Effector memory CD8-positive, alpha-beta T cell (primary cell): ENCODE measurements at regions not wholly inside any gene's neighbourhood (a gene's known extent, or its start where the extent isn't known, plus 50 kb on each side); places are given as distances from the start of the nearest gene placed in this dataset.

Experiments used
- ATAC-seq: fragments of 150-1000 bp; cut with Tn5 transposase; replicated peaks from 2 replicates; pipeline ENCODE4 v1.10.0; 2021; ENCODE audit warnings: mild to moderate bottlenecking, moderate library complexity
- DNase-seq, 3 experiments: peaks; one replicate each; pipeline ENCODE4 v3.0.0; 2021
- H3K27ac Mint-ChIP-seq, 2 donors: one replicate each; pipeline ENCODE4 v1.8.0; 2022; ENCODE audit warnings: mild to moderate bottlenecking in 2 of 2, mixed read lengths in 2 of 2, moderate library complexity in 2 of 2
- H3K27me3 Mint-ChIP-seq, 2 donors: one replicate each; pipeline ENCODE4 v1.8.0; 2022; ENCODE audit warnings: mixed read lengths in 2 of 2
- H3K36me3 Mint-ChIP-seq: one replicate; pipeline ENCODE4 v1.8.0; 2022; ENCODE audit warnings: mild to moderate bottlenecking, moderate library complexity, mixed read lengths; ENCODE audit not compliant: insufficient read depth
- H3K4me1 Mint-ChIP-seq, 2 donors: one replicate each; pipeline ENCODE4 v1.8.0; 2022; ENCODE audit warnings: low read depth in 2 of 2, mixed read lengths in 2 of 2
- H3K4me3 Mint-ChIP-seq, 2 donors: one replicate each; pipeline ENCODE4 v1.8.0; 2022; ENCODE audit warnings: mild to moderate bottlenecking in 2 of 2, mixed read lengths in 2 of 2, moderate library complexity in 2 of 2
- H3K9me3 Mint-ChIP-seq, 2 donors: one replicate each; pipeline ENCODE4 v1.8.0; 2022; ENCODE audit warnings: mixed read lengths in 2 of 2

DNA sequence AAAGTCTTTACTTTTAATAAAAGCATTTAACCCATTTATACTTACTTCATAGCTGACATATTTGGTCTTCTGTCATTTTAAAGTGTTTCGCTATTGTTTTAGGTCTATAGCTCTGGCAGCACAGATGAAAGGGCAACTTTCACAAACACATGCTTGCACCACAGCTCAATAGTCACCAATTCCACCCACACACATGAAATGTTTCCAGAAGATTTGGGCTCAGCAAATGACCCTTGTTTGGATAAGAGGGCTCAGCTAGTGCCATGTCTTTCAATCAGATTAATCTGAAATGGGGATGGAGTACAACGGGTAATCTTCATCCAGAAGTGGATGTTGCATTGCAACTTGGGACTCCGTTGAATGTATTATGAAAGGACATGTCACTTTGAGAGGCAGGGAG is 176.0 kb downstream of the FGF18 start:
- Mint-ChIP-seq H3K4me1 (no peaks in the 10 kb centered on the region), H3K4me3 (no peak overlapping the region), H3K9me3 (no peaks in the 10 kb centered on the region), H3K27ac (no peak overlapping the region), H3K36me3 (no peaks in the 10 kb centered on the region), H3K27me3 (peaks cover 26 to 46% of the 10 kb centered on the region in 2 donors)
- ATAC-seq (no peak), DNase-seq (no peak)

DNA sequence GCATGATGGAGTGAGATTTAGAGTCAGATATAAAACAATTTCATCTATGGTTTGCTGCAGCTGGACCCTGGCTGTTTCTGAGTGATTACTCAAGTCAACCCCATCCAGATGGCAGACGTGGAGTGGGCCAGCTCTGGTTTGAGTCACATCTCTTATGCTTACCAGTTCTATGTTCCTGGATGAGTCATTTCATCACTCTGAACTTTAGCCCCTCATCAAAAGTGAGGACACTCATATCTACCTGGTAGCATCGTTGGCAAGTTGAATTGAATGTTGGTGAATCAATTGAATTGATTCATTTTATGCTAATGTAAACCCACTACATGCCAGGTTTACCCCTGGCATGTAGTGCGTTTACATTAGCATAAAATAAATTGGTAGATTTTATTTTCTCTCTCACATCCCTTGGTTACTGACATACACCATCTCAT is 176.4 kb downstream of the FGF18 start:
- ATAC-seq (no peak), DNase-seq (no peak)
- Mint-ChIP-seq H3K4me3 (no peak overlapping the region), H3K27me3 (peaks cover 25 to 47% of the 10 kb centered on the region in 2 donors), H3K36me3 (no peaks in the 10 kb centered on the region), H3K9me3 (no peaks in the 10 kb centered on the region), H3K4me1 (peaks cover 0 to 3% of the 10 kb centered on the region in 2 donors), H3K27ac (no peak overlapping the region)

DNA sequence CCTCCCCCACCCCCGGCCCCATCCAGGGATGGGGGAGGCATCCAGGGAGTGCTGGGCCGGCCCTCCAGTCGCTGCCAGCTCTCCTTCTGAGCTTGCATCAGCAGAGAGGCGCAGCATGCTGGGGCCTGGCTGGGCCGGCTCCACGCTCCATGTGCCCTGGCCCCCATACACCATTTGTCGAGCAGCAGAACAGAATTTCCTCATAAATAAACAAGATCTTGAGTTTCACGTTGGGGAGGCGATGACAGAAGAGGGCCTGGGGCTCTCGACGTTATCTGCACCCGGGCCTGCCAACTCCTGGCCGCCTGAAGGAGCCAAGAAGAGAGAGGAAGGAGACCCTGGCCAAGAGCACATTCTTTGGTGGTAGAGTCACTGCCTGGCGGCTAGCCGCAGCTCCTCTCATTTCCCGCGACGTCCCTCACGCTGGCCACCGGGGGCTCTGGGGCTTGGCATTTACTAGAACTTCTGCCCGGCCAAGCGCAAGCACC is 177.0 kb downstream of the FGF18 start:
- H3K4me1 Mint-ChIP-seq = peaks cover 0 to 5% of the 10 kb centered on the region in 2 donors
- no peak overlapping the region for H3K27ac Mint-ChIP-seq
- H3K36me3 Mint-ChIP-seq = no peaks in the 10 kb centered on the region
- DNase-seq = no peak
- H3K27me3 Mint-ChIP-seq = peaks cover 22 to 45% of the 10 kb centered on the region in 2 donors
- H3K4me3 Mint-ChIP-seq = no peak overlapping the region
- no peak for ATAC-seq
- no peaks in the 10 kb centered on the region for H3K9me3 Mint-ChIP-seq

DNA sequence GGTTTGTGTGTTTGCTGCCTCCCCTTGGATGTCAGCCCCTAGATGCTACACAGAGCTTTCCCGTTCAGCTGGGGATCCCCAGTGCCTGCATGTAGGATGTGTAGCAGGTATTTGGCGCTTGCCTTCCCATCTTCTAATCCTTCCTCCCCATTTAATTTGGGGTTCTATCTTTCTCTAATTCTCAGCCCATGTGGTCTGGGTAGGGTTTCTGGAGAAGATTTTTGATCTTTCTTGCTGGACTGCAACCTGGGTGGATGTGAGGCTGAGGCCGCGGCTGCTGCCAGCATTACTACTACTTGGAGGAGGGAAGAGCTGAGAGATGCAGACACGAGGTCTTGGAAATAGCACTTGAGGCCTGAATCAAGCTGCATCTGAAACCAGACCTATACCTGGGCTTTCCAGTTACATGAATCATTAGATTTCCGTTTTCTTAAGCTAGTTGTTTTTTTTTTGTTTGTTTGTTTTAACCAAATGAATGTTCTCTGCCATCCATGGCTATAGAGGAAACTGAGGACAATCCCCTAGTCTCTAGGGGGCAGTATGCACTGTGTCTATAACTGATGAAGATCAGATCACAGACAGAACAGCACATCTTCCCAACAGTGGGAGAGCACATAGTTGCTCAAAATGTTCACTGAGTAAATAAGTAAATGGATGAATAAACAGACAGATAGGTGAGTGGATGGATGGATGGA is 178.6 kb downstream of the FGF18 start:
- DNase-seq = no peak
- no peak for ATAC-seq
- Mint-ChIP-seq H3K36me3 (peaks cover 3% of the 10 kb centered on the region), H3K27me3 (peaks cover 22 to 45% of the 10 kb centered on the region in 2 donors), H3K4me1 (peaks cover 0 to 5% of the 10 kb centered on the region in 2 donors), H3K27ac (no peak overlapping the region), H3K9me3 (no peaks in the 10 kb centered on the region), H3K4me3 (no peak overlapping the region)

DNA sequence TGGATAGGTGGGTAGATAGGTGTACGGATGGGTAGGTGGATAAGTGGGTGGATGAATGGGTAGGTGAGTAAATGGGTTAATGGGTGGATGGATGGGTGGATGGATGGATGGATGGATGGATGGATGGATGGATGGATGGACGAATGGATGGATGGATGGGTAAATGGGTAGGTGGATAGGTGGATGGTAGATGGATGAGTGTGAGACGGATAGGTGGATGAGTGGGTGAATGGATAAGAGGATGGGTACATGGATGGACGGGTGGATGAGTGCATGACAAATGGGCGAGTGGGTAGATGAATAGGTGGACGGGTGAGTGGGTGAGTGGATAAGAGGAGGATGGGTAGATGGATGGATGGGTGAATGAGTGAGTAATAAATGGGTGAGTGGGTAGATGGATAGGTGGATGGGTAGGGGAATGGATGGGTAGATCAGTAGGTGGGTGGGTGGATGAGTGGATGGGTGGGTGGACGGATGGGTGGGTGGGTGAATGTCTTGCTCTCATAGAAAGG is 179.2 kb downstream of the FGF18 start:
- H3K4me1 Mint-ChIP-seq = peaks cover 0 to 5% of the 10 kb centered on the region in 2 donors
- H3K9me3 Mint-ChIP-seq = no peaks in the 10 kb centered on the region
- H3K4me3 Mint-ChIP-seq = no peak overlapping the region
- ATAC-seq = no peak
- H3K27ac Mint-ChIP-seq = no peak overlapping the region
- H3K27me3 Mint-ChIP-seq = peaks cover 22 to 45% of the 10 kb centered on the region in 2 donors
- DNase-seq = no peak
- H3K36me3 Mint-ChIP-seq = peaks cover 3% of the 10 kb centered on the region

DNA sequence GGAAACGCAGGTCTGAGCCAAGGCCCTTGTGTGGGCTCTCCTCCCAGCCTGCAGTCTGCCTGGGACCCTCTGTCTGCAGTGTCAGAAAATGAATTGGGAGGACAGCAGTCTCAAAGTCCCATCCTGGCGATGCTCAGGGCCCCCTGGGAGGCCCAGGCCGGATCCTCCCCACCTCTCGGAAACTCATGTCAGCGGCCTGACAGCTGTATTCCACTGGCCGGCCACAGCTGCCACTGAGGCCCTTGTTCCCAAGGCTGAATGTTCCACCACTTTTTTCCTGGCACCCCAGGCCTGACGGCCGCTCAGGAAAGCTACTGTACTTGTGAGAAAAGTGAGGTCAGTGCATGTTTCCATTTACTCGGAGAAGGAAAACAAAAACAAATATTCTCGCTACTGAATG is 180.0 kb downstream of the FGF18 start:
- Mint-ChIP-seq H3K4me3 (no peak overlapping the region), H3K36me3 (peaks cover 3% of the 10 kb centered on the region), H3K27me3 (peaks cover 23 to 45% of the 10 kb centered on the region in 2 donors), H3K27ac (no peak overlapping the region), H3K4me1 (peaks cover 0 to 5% of the 10 kb centered on the region in 2 donors), H3K9me3 (no peaks in the 10 kb centered on the region)
- ATAC-seq = no peak
- no peak for DNase-seq

DNA sequence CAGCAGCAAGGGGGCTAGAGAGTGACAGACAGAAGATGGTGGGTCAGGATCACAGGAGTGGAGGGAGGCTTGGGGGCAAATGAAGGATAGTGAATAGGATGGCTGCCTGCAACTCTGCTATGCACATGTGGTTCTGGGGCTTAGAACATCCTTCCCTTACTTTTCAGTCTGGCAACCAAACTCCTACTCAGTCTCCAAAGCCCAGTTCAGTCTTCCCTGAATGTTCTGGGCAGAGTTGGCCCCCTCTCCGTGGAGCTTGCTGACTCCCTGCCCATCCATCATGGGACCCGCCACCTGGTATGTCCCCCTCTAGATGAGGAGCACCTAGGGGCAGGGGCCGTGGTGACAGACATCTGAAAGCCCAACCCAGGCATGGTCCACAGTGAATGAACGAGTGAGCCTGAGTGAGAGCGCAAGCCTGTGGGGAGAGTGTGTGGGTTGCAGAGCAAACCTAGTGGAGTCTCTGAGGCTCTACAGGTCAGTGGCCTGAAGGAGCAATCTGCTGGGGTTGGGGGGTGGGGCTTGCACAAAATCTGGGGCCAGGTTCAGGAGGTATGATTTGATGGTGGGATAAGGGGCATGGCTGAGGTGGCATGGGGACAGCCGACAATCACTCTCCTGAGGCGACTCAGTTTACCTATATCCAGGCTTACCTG is 180.6 kb downstream of the FGF18 start:
- H3K4me1 Mint-ChIP-seq = peaks cover 0 to 5% of the 10 kb centered on the region in 2 donors
- no peak for ATAC-seq
- peaks cover 25 to 45% of the 10 kb centered on the region in 2 donors for H3K27me3 Mint-ChIP-seq

DNA sequence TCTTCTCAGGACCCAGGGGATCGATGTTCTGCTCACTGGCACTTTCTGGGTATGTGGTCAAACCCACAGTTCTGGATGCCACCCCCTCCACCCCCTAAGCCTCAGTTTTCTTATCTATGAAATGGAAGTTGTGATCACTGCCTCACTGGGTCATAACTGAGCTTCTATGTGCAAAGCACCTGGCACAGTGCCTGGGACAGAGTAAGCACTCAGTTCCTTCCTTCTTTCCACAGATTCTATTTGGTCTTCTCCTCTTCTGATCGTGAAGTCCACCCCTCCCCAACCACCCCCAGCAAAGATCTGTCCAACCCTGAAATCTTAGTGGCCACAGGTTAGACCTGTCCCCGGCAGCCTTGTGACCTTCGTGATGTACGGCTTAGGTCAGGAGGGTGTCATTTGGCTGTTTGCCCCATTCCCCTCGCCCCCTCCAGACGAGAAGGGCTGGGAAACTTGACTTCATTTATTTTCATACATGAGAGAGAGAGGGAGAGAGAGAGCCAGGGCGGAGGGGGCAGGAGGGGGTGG is 181.4 kb downstream of the FGF18 start:
- H3K4me1 Mint-ChIP-seq = peaks cover 0 to 5% of the 10 kb centered on the region in 2 donors
- H3K4me3 Mint-ChIP-seq = no peak overlapping the region
- peaks cover 28 to 45% of the 10 kb centered on the region in 2 donors for H3K27me3 Mint-ChIP-seq
- no peak overlapping the region for H3K27ac Mint-ChIP-seq
- no peaks in the 10 kb centered on the region for H3K9me3 Mint-ChIP-seq
- DNase-seq (no peak), ATAC-seq (no peak)
- peaks cover 3% of the 10 kb centered on the region for H3K36me3 Mint-ChIP-seq

More for the DNA sequence above, 180.6 kb downstream of the FGF18 start:
- Mint-ChIP-seq H3K36me3 (peaks cover 3% of the 10 kb centered on the region), H3K9me3 (no peaks in the 10 kb centered on the region), H3K27ac (no peak overlapping the region), H3K4me3 (no peak overlapping the region)
- no peak for DNase-seq

DNA sequence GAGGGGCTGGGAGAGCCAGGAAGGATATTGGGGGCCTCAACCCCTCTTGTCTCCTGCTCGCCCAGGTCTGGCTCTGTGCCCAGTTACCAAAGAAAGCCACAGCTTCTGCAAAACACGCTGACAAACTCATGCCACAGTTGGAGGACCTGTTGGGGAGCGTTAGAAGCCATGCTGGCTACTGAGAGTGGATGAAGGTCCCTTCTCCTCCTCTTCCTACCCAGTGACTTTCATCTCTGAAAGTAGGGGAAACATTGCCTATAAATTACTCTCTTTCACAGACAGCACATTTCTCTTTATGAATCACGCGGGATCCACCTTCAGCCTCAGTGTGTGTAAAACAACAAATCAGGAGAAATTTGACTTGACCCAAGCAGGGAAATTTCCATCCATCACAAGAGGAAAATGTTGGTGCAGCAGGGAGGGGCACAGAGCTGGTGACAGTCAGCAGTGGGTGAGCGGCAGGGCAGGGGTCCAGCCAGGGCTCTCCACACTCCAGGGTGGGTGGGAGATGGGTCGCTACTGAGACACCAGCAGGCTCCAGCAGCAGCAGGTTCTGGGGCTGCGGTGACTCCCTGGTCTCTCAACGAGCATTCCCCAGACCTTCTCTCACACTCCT is 181.9 kb downstream of the FGF18 start:
- no peak overlapping the region for H3K4me3 Mint-ChIP-seq
- no peak for DNase-seq

DNA sequence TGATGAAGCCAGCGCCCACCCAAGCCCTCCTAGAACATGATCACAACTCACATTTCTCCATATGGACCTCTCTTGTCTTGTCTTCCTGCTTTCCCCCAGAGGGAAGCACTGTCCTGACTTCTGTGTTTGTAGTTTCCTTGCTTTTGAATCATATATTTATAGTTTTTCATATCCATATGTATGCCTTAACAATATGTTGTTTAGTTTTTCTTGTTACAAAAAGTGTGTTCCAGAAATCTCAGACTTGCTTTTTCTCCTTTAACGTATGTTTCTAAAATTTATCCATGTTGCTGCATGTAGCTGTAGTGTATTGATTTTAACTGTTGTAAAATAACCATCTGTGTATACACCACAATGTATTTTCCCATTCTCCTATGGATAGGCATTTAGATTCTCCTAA is 182.0 kb upstream of the SMIM23 start:
- Mint-ChIP-seq H3K4me1 (peaks cover 0 to 5% of the 10 kb centered on the region in 2 donors), H3K4me3 (no peak overlapping the region), H3K27me3 (peaks cover 30 to 31% of the 10 kb centered on the region in 2 donors), H3K9me3 (peaks cover 0 to 4% of the 10 kb centered on the region in 2 donors), H3K27ac (no peak overlapping the region), H3K36me3 (peaks cover 3% of the 10 kb centered on the region)
- ATAC-seq (no peak), DNase-seq (no peak)

More for the DNA sequence above, 181.9 kb downstream of the FGF18 start:
- H3K27ac Mint-ChIP-seq = no peak overlapping the region
- peaks cover 0 to 5% of the 10 kb centered on the region in 2 donors for H3K4me1 Mint-ChIP-seq
- H3K27me3 Mint-ChIP-seq = peaks cover 34 to 48% of the 10 kb centered on the region in 2 donors
- no peak for ATAC-seq
- H3K9me3 Mint-ChIP-seq = no peaks in the 10 kb centered on the region
- H3K36me3 Mint-ChIP-seq = peaks cover 3% of the 10 kb centered on the region

DNA sequence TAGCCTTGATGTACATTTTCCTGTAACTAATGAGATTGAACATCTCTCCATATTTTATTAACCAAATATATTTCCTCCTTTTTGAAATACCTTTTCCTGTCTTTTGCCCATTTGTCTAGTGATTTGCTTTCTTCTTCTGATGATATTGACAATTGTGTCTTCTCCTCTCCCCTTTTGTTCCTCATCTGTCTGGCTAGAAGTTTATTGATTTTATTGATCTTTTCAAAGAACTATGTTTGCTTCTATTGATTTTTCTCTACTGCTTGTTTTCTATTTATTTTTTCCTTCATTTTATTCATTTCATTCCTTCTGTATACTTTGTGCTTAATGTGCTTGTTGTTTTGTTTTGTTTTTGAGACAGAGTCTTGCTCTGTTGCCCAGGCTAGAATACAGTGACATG is 181.4 kb upstream of the SMIM23 start:
- H3K4me3 Mint-ChIP-seq = no peak overlapping the region
- peaks cover 0 to 5% of the 10 kb centered on the region in 2 donors for H3K4me1 Mint-ChIP-seq
- no peak overlapping the region for H3K27ac Mint-ChIP-seq
- peaks cover 30 to 33% of the 10 kb centered on the region in 2 donors for H3K27me3 Mint-ChIP-seq
- peaks cover 0 to 4% of the 10 kb centered on the region in 2 donors for H3K9me3 Mint-ChIP-seq
- H3K36me3 Mint-ChIP-seq = peaks cover 3% of the 10 kb centered on the region
- DNase-seq (no peak), ATAC-seq (no peak)

DNA sequence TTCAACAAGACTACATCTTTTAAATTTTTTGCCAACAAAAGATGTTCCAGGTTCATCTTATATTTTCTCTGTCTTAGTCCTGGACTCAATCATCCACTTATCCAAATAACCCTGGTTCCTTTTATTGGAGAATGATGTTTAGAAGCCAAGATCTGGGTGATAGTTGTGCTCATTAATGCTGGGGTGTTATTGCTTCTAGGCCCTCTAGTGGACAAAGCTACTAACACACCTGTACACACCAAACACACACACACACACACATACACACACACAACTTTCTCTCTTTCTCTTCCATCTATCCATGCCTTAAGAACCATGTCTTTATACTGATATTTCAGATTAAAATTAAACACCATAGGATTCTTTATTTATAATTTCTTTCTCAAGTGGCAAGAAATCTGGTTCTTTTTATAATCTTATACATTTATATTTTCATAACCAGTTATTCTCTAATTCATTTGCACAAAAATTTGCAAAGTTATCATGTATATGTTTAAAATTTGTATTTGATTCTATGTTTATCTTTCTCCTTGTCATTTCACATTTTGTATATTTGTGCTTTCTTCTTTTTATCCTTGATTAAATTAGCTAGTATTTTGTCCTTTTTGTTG is 179.1 kb upstream of the SMIM23 start:
- Mint-ChIP-seq H3K9me3 (peaks cover 0 to 4% of the 10 kb centered on the region in 2 donors), H3K4me3 (no peak overlapping the region), H3K27ac (no peak overlapping the region), H3K27me3 (peaks cover 31 to 35% of the 10 kb centered on the region in 2 donors), H3K36me3 (peaks cover 3% of the 10 kb centered on the region), H3K4me1 (no peaks in the 10 kb centered on the region)
- ATAC-seq (no peak), DNase-seq (no peak)

DNA sequence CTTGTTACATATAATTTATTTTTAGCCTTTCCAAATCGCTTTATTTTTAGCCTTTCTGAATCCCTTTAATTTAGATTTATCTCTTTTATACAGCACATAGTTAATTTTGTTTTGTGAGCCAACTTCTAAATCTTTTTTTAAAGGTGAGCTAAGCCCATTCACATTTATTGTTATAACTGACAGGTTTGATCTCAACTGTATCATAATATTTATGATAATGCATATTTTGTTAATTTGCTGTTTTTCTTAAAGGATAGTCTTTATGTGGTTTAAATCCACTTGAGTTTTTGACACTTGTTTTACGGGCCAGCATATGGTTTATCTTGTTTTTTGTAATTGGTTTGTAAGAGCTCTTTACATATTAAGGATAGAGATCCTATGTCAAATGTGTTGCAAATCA is 177.8 kb upstream of the SMIM23 start:
- no peaks in the 10 kb centered on the region for H3K36me3 Mint-ChIP-seq
- no peak overlapping the region for H3K4me3 Mint-ChIP-seq
- no peak overlapping the region for H3K27ac Mint-ChIP-seq
- peaks cover 37 to 48% of the 10 kb centered on the region in 2 donors for H3K27me3 Mint-ChIP-seq
- ATAC-seq (no peak), DNase-seq (no peak)
- H3K4me1 Mint-ChIP-seq = no peaks in the 10 kb centered on the region
- peaks cover 0 to 4% of the 10 kb centered on the region in 2 donors for H3K9me3 Mint-ChIP-seq
